ENCODE measurements at regions not wholly inside any gene's neighbourhood (a gene's known extent, or its start where the extent isn't known, plus 50 kb on each side); places are given as distances from the start of the nearest gene placed in this dataset.

DNA sequence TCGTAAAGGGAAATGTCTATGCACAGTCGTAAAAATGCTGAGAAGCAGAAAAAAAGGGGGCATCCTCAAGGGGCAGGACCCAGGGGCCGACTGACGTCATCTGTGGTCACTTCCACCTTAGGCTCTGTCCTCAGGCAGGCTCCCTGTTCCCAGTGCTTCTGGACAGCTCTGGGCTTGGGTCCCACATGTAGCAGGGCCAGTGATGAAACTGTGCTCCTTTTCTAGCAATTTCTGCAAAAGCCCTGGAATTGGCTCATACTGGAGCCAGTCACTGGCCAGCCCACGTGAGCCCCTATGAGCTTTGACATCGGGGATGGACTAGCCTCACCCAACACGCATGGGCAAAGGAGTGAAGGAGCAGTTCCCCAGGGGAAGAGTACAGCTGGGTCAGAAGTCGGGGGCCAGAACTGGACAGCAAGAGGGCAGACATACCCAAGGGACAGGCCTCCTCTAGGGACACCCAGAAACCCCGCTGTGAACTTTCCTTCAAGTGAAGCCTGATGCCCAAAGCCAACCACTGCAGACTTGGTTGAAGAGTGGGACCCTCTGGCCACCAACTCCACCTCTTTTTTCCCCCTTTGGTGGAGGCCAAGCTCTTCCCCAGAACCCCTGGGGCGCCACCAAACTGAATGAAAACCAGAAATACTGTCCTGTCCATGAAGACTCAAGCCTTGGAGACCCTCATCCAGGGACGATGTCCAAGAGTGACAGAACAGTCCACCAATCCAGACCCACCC lies 1349.0 kb downstream of the BRD1 start:
- H3K27me3 ChIP-seq (ENCODE audit: control insufficient read depth, insufficient read depth, low read length), result no peaks in the 10 kb centered on the region
- TF ChIP-seq, protein P1, sequence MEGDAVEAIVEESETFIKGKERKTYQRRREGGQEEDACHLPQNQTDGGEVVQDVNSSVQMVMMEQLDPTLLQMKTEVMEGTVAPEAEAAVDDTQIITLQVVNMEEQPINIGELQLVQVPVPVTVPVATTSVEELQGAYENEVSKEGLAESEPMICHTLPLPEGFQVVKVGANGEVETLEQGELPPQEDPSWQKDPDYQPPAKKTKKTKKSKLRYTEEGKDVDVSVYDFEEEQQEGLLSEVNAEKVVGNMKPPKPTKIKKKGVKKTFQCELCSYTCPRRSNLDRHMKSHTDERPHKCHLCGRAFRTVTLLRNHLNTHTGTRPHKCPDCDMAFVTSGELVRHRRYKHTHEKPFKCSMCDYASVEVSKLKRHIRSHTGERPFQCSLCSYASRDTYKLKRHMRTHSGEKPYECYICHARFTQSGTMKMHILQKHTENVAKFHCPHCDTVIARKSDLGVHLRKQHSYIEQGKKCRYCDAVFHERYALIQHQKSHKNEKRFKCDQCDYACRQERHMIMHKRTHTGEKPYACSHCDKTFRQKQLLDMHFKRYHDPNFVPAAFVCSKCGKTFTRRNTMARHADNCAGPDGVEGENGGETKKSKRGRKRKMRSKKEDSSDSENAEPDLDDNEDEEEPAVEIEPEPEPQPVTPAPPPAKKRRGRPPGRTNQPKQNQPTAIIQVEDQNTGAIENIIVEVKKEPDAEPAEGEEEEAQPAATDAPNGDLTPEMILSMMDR (IDR thresholded peaks at IDR 0.05; ENCODE audit: insufficient read depth, low read length, severe bottlenecking), result no peak
- FAIRE-seq (no peak), DNase-seq (ENCODE audit: low read depth) (no peak)
- H3K36me3 ChIP-seq (ENCODE audit: control insufficient read depth, insufficient read depth, low read length), result no peaks in the 10 kb centered on the region
- H3K4me3 ChIP-seq (ENCODE audit: low read depth, low read length), result no peak overlapping the region

DNA sequence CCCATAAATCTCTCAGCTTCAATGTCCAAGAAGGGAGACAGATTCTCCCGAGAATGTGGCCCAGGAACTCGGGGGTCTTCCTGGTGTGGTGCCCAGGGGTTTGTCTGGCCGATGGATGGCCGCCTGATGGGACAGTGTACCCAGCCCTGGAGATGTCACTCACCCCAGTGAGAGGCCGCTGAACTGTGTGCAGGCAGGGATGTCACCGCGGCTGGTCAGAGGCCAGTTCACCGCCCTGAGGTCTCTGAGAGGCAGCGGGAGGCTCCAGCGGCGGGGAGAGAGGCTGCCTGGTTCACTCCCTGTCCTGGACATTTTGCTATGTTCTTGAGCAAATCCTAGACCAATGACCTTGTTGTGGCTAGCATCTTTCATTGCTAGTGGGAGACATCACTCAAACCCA lies 1349.5 kb downstream of the BRD1 start:
- DNase-seq (ENCODE audit: low read depth) (no peak), FAIRE-seq (no peak)
- TF ChIP-seq, protein P1 (IDR thresholded peaks at IDR 0.05; ENCODE audit: insufficient read depth, low read length, severe bottlenecking), result no peak
- no peak overlapping the region for H3K4me3 ChIP-seq (ENCODE audit: low read depth, low read length)
- no peaks in the 10 kb centered on the region for H3K36me3 ChIP-seq (ENCODE audit: control insufficient read depth, insufficient read depth, low read length)
- no peaks in the 10 kb centered on the region for H3K27me3 ChIP-seq (ENCODE audit: control insufficient read depth, insufficient read depth, low read length)

DNA sequence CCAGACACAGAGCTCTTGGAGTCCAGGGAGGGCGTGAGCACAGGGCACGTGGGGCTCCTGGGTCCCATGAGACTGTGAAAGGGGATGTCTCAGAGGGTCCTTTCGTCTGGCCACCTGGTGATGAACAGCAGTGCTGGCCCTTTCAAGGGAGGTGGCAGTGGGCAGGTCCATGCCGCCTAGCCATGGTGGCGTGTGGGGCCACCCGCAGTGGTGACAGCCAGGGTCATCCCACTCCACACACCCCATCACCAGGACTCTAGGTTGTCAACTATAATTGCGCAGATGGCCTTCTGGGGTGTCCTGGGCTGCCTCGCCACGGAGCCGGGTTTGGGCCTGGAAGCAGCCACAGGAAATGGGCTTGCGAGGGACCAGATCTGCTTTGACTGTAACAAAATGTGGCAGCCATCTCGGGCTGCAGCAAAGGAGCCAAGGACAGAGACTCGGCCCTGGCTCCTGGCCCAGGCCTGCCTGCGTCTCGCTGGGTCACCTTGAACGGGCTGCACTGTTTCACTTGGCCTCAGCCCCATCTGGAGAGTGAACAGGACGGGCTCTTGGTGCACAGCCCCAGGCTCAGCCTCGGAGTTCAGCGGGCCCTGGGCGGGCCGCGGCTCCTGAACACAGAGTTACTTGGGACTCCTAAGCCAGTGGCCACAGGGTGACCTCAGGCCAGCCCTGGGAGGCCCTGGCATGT lies 1350.5 kb downstream of the BRD1 start:
- no peaks in the 10 kb centered on the region for H3K36me3 ChIP-seq (ENCODE audit: control insufficient read depth, insufficient read depth, low read length)
- TF ChIP-seq, protein P1 (IDR thresholded peaks at IDR 0.05; ENCODE audit: insufficient read depth, low read length, severe bottlenecking), result no peak
- FAIRE-seq, result no peak
- H3K4me3 ChIP-seq (ENCODE audit: low read depth, low read length), result no peak overlapping the region
- no peak for DNase-seq (ENCODE audit: low read depth)
- H3K27me3 ChIP-seq (ENCODE audit: control insufficient read depth, insufficient read depth, low read length), result no peaks in the 10 kb centered on the region

DNA sequence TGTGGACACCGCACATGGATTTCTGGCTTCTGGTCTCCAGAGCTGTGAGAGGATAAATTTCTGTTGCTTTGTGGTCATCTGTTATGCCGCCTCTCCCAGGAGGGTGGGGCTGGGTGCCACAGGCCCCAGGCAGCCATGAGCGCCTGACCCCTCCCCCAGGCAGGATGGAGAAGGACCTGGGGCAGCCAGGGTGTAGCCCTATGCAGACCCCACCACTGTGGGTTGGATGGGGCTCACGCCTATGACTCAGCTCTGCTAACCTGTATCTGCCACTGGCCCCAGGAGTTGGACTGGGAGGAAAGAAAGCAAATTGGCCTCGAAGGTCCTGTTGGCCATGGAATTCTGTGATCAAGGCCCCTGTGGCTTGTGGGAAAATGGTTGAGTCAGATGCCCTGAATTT lies 1351.1 kb downstream of the BRD1 start:
- Histone ChIP-seq H3K27me3 (ENCODE audit: control insufficient read depth, insufficient read depth, low read length) (no peaks in the 10 kb centered on the region), H3K4me3 (ENCODE audit: low read depth, low read length) (no peak overlapping the region), H3K36me3 (ENCODE audit: control insufficient read depth, insufficient read depth, low read length) (no peaks in the 10 kb centered on the region)
- DNase-seq (ENCODE audit: low read depth) (no peak), FAIRE-seq (no peak)
- TF ChIP-seq, protein P1 (IDR thresholded peaks at IDR 0.05; ENCODE audit: insufficient read depth, low read length, severe bottlenecking), result no peak

DNA sequence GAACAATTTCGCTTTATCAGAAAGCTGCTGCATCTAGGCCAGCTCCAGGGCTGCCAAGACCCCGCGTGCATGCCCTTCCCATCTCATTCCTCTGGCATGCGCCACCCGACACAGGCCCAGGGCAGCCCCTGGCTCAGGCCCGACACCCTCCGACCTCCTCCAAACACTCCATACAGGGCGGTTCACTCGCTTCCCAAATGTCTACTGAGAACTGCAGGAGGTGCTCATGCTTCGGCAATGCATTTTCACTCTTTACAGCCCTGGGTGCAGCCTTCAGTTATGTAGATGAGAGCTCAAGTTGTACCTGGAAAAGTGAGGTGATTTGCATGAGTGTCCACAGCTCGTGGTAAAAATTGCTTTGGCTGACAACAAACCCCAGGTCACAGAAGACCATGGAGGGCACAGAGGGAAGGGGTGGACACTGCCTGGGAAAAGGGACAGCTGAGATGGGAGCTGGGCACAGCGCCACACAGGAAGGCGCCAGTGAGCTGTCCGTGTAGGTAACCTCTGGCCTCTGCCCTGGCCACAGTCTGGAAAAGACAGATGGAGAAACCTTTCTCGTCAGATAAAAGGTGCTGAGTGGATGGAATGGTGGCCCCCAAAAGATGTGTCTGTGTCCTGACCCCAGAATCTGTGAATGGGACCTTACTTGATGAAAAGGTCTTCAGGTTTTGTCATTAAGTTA lies 1351.9 kb downstream of the BRD1 start:
- FAIRE-seq, result no peak
- H3K36me3 ChIP-seq (ENCODE audit: control insufficient read depth, insufficient read depth, low read length), result no peaks in the 10 kb centered on the region
- TF ChIP-seq, protein P1 (IDR thresholded peaks at IDR 0.05; ENCODE audit: insufficient read depth, low read length, severe bottlenecking), result no peak
- DNase-seq (ENCODE audit: low read depth), result no peak
- H3K27me3 ChIP-seq (ENCODE audit: control insufficient read depth, insufficient read depth, low read length), result no peaks in the 10 kb centered on the region
- no peak overlapping the region for H3K4me3 ChIP-seq (ENCODE audit: low read depth, low read length)

Data from bronchial epithelial cell (primary cell).